Gastrocnemius medialis (tissue), 4 donors: ENCODE measurements at regions not wholly inside any gene's neighbourhood (a gene's known extent, or its start where the extent isn't known, plus 50 kb on each side); places are given as distances from the start of the nearest gene placed in this dataset.

Source experiments
- ATAC-seq, 2 donors: fragments of 150-250 bp; one replicate each; pipeline ENCODE4 v1.9.1; 2016
- DNase-seq, 2 donors: peaks; one replicate each; pipeline ENCODE4 v3.0.0-alpha.2; 2019
- H3K27ac ChIP-seq, 4 donors: fragments of 200-600 bp; sonication (generic); 1 replicate in 1 of 4; 2 replicates in 3 of 4; pipeline ENCODE4 v1.5.1; 2016 to 2018; ENCODE audit warnings: mild to moderate bottlenecking in 2 of 4, moderate library complexity in 1 of 4
- H3K27me3 ChIP-seq, 3 donors: fragments of 200-600 bp; sonication (generic) in 2 of 3; 1 replicate in 1 of 3; 2 replicates in 2 of 3; pipeline versions ENCODE4 v1.5.1 to v1.6.0; 2016 to 2019; ENCODE audit warnings: mild to moderate bottlenecking in 1 of 3, moderate library complexity in 1 of 3
- H3K36me3 ChIP-seq, 2 donors: fragments of 200-600 bp; sonication (generic) in 1 of 2; one replicate each; pipeline ENCODE4 v1.5.1; 2017 to 2018
- H3K4me1 ChIP-seq, 2 donors: fragments of 200-600 bp; sonication (generic) in 1 of 2; one replicate each; pipeline ENCODE4 v1.5.1; 2016 to 2017; ENCODE audit warnings: mild to moderate bottlenecking in 2 of 2
- H3K4me3 ChIP-seq, 4 donors: fragments of 200-600 bp; sonication (generic) in 3 of 4; 1 replicate in 1 of 4; 2 replicates in 3 of 4; pipeline ENCODE4 v1.5.1; 2016 to 2019; ENCODE audit warnings: mild to moderate bottlenecking in 2 of 4
- H3K9me3 ChIP-seq, 3 donors: fragments of 200-600 bp; sonication (generic) in 2 of 3; 1 replicate in 1 of 3; 2 replicates in 2 of 3; pipeline ENCODE4 v1.5.1; 2016 to 2019
- POLR2A ChIP-seq, 2 donors: fragments of 450-650 bp; IDR thresholded peaks; one replicate each; pipeline ENCODE4 v1.6.1; 2017; ENCODE audit warnings: antibody characterized with exemption in 2 of 2, mild to moderate bottlenecking in 2 of 2, moderate library complexity in 2 of 2
- in situ Hi-C, 4 donors: fragments of 200-750 bp; cut with MboI; loops; one replicate each; pipeline versions ENCODE4 v1.15.0 to v1.8.0; 2017; ENCODE audit warnings: low sequenced_read_pairs in 4 of 4
- intact Hi-C: fragments of 100-400 bp; cut with DNase I; formaldehyde crosslinking; loops from one replicate; pipeline ENCODE4 v1.15.1; 2023; ENCODE audit warnings: low total_unique reads
- TF ChIP-seq, protein P1 (sequence below), 5 experiments: fragments of 450-650 bp in 3 of 5; fragments of 200-600 bp in 2 of 5; sonication (generic) in 2 of 5; IDR thresholded peaks in 4 of 5; conservative IDR thresholded peaks in 1 of 5; 1 replicate in 4 of 5; 2 replicates in 1 of 5; pipeline ENCODE4 v1.5.1; 2016 to 2019; ENCODE audit warnings: antibody characterized with exemption in 5 of 5, mild to moderate bottlenecking in 3 of 5, moderate library complexity in 3 of 5

- in situ Hi-C loops: no loop called here
- no peak for ATAC-seq
Measured at GRCh38 chr6:135568379-135568778, 70.8 kb upstream of the AHI1 start.

DNA sequence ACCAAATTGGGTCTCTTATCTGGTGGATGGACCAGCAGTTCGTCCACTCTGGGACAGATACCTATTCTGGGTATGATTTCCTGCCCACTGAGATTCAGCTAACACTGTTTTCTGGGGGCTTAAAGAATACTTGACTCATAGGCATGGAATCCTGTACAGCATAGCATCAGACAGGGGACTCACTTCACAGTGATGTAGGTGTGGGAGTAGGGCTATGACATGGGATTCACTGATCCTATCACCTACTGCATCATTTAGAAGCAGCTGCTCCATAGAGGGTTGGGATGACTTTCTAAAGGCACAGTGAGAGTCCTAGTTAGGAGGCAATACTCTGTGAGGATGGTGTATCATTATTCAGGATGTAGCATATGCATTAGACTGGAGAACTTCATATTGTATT is 74.5 kb upstream of the AHI1 start:
- no peaks in the 10 kb centered on the region for H3K27me3 ChIP-seq
- no peak overlapping the region for H3K4me3 ChIP-seq
- H3K9me3 ChIP-seq: no peaks in the 10 kb centered on the region
- no peak overlapping the region for H3K27ac ChIP-seq
- intact Hi-C loops: loop anchor here (5.0 kb wide), 1 partner anchor 820 kb away; no protein-coding TSS in a partner anchor
- no peak for DNase-seq
- no peaks in the 10 kb centered on the region for H3K4me1 ChIP-seq
- H3K36me3 ChIP-seq: no peaks in the 10 kb centered on the region
- in situ Hi-C loops: no loop called here
- no peak for TF ChIP-seq POLR2A (IDR thresholded peaks at IDR 0.05)
- TF ChIP-seq, protein P1, sequence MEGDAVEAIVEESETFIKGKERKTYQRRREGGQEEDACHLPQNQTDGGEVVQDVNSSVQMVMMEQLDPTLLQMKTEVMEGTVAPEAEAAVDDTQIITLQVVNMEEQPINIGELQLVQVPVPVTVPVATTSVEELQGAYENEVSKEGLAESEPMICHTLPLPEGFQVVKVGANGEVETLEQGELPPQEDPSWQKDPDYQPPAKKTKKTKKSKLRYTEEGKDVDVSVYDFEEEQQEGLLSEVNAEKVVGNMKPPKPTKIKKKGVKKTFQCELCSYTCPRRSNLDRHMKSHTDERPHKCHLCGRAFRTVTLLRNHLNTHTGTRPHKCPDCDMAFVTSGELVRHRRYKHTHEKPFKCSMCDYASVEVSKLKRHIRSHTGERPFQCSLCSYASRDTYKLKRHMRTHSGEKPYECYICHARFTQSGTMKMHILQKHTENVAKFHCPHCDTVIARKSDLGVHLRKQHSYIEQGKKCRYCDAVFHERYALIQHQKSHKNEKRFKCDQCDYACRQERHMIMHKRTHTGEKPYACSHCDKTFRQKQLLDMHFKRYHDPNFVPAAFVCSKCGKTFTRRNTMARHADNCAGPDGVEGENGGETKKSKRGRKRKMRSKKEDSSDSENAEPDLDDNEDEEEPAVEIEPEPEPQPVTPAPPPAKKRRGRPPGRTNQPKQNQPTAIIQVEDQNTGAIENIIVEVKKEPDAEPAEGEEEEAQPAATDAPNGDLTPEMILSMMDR (IDR thresholded peaks at IDR 0.05 in 4 of 5, conservative IDR thresholded peaks at IDR 0.05 in 1 of 5): no peak
- no peak for ATAC-seq

More at GRCh38 chr6:135568379-135568778, 70.8 kb upstream of the AHI1 start:
- no peak for DNase-seq
- Histone ChIP-seq H3K4me3 (no peak overlapping the region), H3K36me3 (no peaks in the 10 kb centered on the region), H3K27ac (no peak overlapping the region), H3K4me1 (no peaks in the 10 kb centered on the region), H3K9me3 (no peaks in the 10 kb centered on the region), H3K27me3 (no peaks in the 10 kb centered on the region)
- intact Hi-C loops: no loop called here
- no peak for TF ChIP-seq POLR2A (IDR thresholded peaks at IDR 0.05)

- intact Hi-C loops: no loop called here
- in situ Hi-C loops: no loop called here
- H3K36me3 ChIP-seq: no peaks in the 10 kb centered on the region
- DNase-seq (no peak), ATAC-seq (no peak)
- no peak overlapping the region for H3K4me3 ChIP-seq
- no peaks in the 10 kb centered on the region for H3K27me3 ChIP-seq
- no peak for TF ChIP-seq POLR2A (IDR thresholded peaks at IDR 0.05)
- TF ChIP-seq, protein P1 (IDR thresholded peaks at IDR 0.05 in 4 of 5, conservative IDR thresholded peaks at IDR 0.05 in 1 of 5): no peak
- no peaks in the 10 kb centered on the region for H3K9me3 ChIP-seq
- H3K27ac ChIP-seq: no peak overlapping the region
- H3K4me1 ChIP-seq: no peaks in the 10 kb centered on the region
Measured at GRCh38 chr6:135575629-135576028, 78.1 kb upstream of the AHI1 start.

GRCh38 chr6:135576055-135576454 is 78.5 kb upstream of the AHI1 start:
- intact Hi-C loops: no loop called here
- no peaks in the 10 kb centered on the region for H3K27me3 ChIP-seq
- ATAC-seq (no peak), DNase-seq (no peak)
- H3K9me3 ChIP-seq: no peaks in the 10 kb centered on the region
- no peak overlapping the region for H3K27ac ChIP-seq
- no peak for TF ChIP-seq POLR2A (IDR thresholded peaks at IDR 0.05)
- TF ChIP-seq, protein P1 (IDR thresholded peaks at IDR 0.05 in 4 of 5, conservative IDR thresholded peaks at IDR 0.05 in 1 of 5): no peak
- in situ Hi-C loops: no loop called here
- H3K4me3 ChIP-seq: no peak overlapping the region
- no peaks in the 10 kb centered on the region for H3K36me3 ChIP-seq
- H3K4me1 ChIP-seq: no peaks in the 10 kb centered on the region

- ATAC-seq (no peak), DNase-seq (no peak)
- Histone ChIP-seq H3K27me3 (no peaks in the 10 kb centered on the region), H3K4me1 (no peaks in the 10 kb centered on the region), H3K27ac (no peak overlapping the region), H3K36me3 (no peaks in the 10 kb centered on the region), H3K4me3 (no peak overlapping the region), H3K9me3 (no peaks in the 10 kb centered on the region)
- TF ChIP-seq, protein P1 (IDR thresholded peaks at IDR 0.05 in 4 of 5, conservative IDR thresholded peaks at IDR 0.05 in 1 of 5): no peak
- TF ChIP-seq POLR2A (IDR thresholded peaks at IDR 0.05): no peak
- in situ Hi-C loops (no loop called here), intact Hi-C loops (no loop called here)
Measured at GRCh38 chr6:135577059-135577538, 79.6 kb upstream of the AHI1 start.
